Activated CD4-positive, alpha-beta T cell treated with anti-CD3 and anti-CD28 coated beads, Interleukin-2, Interleukin-4, amounts not matched to agents 100 ng/mL and 50 ng/mL, durations not matched to agents 16 hours and 8 hours (primary cell): ENCODE measurements at regions not wholly inside any gene's neighbourhood (a gene's known extent, or its start where the extent isn't known, plus 50 kb on each side); places are given as distances from the start of the nearest gene placed in this dataset.

Experiments
- DNase-seq: peaks from one replicate; pipeline ENCODE4 v3.0.0-alpha.2; 2020; ENCODE audit warnings: low spot score

DNA sequence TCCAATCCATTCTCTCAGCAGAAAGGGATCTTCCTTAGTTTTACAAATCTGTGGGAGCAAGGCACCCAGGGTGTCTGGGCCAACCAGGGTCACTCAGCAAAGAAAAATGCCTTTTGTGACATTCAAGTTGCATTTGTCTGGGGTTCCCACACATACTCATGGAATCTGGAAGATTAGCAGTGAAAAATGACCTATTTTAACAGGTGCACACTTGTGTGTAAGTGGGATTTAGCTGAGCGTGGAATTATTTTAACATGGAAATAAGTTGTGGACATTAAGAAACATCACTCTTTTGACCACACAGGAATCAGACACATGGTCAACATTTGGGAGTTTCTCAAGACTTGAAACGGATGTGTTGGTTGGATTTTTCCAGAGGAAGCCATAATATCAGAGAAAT is 234.9 kb downstream of the OPA1 start:
- no peak for DNase-seq

DNA sequence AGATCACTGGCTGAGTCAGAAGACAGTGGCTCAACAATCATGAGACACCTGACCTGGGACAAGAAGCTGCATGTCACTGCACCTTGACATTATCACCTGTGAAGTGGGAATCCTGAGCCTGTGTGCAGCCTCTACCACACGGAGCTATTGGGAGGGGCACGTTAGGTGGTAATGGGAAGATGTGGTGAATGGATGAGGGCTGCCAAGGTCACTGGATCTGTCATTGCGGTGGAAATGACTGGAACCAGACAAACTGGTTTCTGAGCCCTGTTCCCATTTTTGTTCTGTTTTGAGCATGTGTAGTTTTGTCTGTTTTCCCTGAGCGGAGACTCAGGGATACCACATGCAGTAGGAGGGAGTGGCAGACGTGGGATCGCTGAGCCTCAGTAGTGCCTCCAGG is 235.5 kb downstream of the OPA1 start:
- no peak for DNase-seq

DNA sequence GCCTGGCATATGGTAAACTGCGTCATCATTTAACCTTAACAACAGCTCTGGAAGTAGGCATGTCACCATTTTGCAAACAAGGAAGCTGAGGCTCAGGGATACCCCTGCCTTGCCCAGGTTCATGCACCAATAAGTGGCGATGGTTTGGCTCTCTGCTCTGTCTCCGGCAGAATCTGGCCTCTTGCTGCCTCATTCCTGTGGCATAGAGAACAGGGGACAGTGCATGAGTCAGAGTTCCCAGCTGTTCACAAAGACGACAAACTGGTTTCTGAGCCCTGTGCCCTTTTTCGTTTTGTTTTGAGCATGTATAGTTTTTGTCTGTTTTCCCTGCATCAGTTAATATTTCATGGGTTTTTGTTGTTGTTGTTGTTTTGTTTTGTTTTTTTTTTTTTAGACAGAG is 236.8 kb downstream of the OPA1 start:
- no peak for DNase-seq

DNA sequence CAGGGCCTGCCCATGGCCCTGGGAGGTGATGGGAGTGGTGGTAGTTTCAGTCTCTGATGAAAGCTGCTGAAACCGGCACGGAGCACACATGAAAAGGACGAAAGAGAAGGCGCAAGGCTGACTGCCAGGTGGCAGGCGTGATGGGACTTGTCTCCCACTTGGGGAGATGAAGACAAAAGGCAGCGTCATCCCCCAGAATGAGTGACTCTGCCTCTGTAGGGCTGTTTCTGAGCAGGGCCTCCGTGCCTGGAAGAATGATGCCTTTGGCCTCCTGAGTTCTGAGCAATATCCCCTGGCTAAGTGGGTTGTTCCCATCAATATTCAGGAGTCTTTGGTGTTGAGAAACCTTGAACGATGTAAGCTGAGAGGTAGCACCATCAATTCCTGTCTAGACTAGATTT is 237.8 kb downstream of the OPA1 start:
- DNase-seq: no peak

DNA sequence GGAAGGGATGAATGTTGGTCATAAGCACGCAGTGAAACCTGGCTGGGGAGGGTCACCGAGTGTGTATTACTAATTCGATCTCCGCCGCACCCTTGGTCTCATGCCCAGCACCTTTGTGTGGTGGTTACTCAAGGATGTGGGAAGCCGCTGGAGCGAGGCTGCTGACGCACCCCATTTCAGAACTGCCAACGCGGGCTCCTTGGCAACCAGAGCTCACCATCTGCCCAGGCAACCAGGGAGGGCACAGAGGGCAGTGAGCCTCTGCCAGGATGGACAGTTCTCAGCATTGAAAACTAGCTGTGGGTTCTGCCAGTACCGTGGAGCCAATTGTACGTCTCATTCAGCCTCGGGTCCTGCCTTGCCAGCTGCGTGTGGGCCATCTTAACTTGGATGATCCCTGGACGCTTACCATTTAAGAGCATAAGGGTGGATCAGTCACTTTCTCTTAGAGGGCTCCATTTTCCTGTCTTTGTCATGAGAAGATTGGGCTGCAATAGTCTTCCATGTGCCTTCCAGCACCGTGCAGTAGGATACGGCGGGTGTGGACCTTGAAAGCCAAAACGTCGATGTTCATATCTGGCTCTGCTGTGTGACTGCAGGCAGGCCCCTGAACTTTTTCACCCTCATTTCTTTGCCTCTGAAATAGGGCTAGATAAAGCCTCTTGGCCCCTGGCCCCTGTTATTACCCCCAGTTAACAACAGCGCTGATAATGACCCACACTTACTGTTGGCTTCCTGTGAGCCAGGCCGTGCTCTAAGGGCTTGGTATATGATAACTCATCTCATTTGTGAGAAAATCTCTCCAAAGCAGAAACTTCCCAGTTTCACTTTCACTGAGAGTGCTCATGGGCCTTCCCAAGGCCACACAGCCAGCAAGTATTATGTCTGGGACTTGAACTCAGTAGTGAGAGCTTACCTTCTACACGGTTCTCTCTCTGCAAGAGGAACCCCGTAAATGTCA is 238.8 kb downstream of the OPA1 start:
- no peak for DNase-seq

DNA sequence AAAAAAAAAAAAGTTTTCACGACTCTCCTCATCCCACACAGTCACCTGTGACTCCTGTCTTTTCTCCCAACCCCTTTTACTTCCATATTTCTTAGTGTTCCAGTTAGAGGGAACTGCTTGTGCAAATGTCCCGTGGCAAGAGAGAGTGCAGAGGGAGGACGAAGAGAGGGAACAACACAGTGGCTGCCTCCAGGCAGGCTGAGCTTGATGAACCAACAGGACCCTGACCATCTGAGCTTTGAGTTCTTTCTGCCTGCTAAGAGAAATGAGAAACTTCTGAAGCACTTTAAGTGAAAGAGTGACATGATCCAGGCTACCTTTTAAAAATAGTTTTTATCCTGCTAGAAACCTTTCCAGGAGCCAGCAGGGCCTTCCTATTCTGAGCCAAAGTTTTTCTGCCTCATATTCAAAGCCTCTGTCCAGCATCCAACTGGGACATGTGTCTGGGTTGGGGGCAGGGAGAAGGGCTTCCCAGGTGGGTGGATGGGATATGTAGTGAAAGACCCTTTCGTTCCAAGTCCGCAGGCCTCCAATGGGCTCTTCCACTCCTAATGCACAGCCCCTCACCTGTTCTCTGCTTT is 239.9 kb downstream of the OPA1 start:
- no peak for DNase-seq

DNA sequence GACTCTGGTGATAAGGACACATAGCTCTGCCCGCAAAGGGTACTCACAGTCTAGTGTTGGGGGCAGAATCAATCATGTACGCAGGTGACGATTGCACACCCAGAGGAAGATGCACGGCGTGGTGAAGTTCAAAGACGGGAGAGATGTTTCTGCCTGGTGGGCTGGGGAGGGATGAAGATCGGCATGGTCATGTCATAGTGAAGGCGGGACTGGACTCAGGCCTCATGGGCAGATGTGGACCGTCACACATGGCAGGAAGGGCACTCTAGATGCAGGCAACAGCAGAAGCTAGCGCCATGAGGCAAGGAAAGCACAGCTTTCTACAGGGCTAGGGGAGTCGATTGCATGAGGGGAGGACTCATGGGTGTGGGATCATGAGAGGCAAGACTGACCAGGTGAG is 240.6 kb downstream of the OPA1 start:
- no peak for DNase-seq

DNA sequence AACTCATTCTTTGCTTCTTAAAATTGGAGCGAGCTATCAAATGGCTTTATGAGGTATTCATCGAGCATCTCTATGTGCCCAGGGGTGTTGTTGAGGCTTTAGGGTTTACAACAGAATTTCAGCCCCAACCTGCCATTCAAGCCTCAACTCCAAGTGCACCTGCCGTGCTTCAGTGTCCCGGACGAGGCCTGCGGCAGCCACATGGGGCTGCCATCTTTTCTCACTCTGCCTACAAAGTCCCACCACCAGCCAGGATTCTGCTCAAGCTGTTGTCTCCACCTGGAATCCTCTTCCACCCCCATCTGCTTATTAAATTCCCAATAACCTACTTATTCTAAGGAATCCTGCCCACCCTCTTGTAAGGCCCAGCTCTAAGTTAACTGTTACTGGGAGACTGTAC is 242.4 kb downstream of the OPA1 start:
- no peak for DNase-seq

DNA sequence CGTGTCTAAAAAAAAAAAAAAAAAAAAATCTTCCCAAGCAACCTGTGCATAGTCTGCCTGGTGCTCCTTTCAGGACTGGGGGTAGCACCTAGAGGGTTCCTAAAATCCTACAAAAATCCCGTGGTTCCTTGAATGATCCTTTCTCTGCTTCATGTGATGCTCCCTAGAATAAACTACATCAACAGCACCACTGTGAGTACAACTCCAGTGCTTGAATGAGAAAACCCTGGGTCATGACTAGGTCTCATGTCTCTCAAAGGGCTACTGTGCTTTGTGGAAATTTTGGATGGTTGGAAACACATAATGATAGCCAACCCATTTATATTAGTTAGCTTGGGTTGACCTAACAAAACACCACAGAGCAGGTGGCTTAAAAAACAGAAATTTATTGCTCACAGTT is 243.5 kb downstream of the OPA1 start:
- no peak for DNase-seq

DNA sequence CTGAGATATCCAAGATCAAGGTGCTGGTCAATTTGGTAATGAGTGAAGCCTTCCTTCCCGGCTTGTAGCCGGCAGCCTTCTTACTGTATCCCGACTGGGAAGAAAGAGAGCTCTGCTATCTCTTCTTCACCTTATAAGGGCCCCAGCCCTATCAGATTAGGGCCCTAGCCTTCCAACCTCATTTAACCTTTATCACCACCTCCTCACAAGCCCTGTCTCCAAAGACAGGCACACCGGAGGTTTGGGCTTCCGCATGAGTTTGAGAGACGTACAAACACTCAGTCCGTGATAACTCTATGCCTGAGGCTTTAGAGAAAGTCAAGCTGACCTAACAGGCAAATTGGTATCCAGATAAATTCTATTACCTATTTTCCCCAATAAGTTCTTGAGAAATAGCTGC is 243.9 kb downstream of the OPA1 start:
- DNase-seq: no peak

DNA sequence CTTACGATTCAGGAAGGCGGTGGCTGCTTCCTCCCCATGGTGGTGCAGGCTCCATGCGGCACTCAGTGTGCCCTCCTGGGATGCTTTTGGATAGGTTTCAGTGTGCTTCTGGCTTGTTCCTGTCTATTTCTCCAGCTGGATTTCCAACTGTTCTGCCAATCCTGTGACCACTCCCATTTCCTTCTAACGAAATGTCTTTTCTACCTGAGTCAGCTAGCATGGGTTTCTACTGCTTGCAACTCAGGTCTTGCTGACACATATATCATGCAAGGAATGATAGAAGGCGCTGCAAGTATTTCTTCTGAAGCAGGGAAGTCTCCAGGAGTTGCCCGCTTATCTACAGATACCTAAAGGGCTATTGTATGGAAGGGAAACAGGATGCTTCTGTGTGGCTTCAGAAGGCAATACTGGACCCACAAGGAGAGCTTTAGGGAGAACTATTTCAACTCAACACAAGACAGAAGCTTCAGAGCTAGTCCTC is 244.4 kb downstream of the OPA1 start:
- no peak for DNase-seq

DNA sequence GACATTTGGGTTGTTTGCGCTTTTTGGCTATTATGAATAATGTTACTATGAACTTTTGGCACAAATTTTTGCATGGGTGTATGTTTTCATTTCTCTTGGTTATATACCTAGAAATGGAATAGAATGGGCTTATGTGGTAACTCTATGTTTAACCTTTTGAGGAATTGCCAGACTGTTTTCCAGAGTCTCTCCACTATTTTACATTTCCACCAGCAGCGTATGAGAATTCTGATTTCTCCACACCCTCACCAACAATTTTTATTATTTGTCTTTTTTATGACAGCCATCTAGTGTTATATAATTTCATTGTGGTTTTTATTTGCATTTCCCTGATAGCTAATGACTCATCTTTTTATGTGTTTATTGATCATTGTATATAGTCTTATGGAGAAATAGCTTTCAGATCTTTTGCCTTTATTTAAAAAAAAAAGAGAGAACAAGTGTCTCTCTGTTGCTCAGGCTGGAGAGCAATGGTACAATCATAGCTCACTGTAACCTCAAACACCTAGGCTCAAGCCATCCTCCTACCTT is 247.2 kb downstream of the OPA1 start:
- no peak for DNase-seq

DNA sequence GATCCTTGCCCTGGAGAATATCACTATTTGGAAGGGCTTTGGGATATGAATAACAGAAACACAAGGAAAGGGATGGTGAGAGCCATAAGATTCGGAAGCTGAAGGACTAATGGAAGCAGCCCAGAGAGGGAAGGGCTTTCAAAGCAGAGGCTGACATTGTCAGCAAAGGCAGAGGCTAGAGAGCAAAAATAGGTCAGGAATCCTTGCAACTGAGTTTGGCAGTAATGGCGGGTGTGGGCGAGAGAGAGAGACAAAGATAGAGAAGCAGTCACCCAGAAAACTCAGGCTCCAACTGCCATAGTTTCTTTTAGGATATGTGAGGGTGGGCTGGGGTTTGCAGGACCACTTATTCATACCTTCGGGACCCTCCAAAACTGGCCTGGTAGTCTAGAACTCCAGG is 248.6 kb downstream of the OPA1 start:
- no peak for DNase-seq

DNA sequence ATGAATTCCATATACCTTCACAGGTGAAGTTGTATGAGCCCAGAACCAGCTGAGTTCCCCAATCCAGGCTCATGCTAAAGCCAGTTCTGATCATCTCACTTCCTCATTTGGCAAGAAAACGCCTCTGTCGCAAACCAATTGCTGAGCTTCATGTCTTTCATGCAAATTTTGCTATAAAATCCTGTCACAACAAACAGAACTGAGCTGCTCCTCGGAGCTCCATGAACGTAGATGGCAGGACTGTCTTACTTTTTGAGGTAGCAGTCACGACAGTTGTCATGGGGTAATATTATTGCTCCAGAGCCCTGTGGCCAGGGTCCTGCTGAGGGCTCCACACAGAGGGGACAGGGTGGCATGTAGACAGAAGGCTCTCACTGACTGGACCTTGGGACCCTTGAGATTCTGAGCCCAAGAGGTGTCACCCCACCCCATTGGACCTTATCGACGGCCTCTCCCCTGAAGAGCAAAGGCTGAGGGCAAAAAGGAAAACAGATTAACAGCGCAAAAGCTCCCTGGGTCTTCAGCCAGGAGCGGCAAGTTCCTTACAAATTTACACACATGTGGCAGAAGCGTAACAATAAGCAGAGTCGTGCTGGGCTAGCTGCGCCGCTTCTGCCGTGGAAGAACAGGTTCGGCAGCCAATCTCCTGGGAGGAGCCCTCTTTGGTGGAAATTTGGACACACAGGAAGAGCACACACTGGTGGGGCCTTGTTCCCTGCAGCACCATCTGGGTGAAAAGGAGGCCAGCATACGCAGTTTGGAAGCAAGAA is 249.2 kb downstream of the OPA1 start:
- DNase-seq: no peak

DNA sequence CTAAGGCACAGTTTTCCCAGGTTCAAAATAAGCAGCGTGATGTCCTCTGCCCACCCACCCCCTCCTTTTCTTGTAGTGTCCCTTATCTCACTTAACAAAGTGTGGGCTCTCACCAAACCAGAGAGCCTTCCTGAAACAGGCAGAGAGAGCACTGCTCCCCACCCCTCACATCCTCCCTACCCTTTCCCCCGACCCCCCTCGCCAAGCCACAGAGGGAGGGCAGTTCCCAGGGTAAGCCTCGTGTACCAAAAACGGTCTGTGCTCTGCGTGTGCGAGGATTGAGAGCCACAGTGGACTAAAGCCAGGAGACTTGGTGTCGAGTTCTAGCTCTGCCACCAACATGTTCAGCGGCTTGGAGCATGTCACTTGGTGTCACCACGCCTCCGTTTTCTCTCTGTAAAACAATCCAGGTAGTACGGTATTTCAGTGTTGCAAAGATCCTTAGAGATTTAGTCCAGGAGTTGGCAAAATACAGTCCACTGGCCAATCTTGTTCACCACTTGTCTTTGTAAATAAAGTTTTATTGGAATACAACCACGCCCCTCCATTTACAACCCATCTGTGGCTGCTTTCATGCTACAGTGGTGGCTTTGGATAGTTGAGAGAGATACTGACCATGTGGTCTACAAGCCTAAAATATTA is 249.9 kb downstream of the OPA1 start:
- DNase-seq: no peak

DNA sequence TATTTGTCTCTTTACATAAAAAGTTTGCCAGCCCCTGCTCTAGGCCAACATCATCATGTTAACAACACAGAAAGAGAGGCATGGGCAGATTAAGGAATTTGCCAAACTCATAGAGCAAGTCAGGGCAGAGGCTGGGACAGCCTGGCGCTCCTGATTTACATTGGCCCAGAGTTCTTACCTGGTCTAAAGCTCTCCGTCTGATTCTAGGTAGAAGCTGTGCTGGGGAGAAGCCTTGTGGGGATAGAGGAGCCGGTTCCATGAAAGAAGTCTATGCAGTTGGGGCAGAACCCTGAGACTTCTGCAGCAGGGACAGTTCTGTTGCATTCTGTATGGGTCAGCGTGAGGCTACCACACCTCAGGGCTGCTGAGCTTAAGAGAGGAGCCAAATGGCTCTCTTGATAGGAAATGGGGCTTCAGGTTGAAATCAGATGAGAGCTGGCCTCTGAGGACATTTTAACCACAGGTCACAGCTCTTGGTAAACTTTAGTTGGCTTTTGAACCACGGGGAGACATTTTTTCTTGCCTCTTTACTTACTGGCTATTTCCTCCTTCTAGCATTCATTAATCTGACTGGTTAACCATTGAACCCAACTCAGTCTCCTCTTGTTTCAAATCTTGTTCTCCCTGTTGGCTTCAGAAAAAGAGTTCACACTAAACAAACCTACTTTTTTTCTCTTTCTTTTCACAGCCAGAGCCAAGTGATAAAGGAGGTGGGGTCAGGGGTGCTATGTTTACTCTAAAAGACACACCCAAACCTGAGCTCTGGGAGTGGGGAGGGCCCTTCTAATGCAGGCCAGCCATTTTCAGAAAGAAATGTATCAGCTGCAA is 250.7 kb downstream of the OPA1 start:
- no peak for DNase-seq

DNA sequence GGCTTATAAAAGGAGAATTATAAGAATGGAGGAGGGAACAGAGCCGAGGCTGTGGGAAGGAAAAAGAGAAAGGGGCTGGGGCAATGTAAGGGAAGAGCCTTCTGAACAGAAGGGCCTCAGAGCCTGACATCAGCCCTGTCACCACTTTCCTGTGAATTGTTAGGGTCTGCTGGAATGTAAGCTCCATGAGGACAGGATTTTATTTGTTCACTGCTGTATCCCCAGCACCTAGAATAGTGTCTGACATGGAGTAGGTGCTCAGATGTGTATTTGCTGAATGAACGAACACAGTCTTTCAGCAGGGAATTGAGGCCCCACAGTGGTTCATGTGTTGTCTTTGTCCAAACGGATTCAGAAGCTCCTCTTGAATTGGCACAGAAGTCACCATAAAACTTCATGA is 251.5 kb downstream of the OPA1 start:
- no peak for DNase-seq

DNA sequence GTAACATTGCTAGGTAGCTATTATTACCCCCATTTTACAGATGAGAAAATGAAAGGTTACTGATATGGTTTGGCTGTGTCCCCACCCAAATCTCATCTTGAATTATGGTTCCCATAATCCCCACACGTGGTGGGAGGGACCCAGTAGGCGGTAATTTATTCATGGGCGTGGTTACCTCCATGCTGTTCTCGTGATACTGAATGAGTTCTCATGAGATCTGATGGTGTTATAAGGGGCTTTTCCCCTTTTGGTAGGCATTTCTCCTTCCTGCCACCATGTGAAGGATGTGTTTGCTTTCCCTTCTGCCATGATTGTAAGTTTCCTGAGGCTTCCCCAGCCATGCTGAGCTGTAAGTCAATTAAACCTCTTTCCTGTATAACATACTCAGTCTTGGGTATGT is 252.1 kb downstream of the OPA1 start:
- no peak for DNase-seq

DNA sequence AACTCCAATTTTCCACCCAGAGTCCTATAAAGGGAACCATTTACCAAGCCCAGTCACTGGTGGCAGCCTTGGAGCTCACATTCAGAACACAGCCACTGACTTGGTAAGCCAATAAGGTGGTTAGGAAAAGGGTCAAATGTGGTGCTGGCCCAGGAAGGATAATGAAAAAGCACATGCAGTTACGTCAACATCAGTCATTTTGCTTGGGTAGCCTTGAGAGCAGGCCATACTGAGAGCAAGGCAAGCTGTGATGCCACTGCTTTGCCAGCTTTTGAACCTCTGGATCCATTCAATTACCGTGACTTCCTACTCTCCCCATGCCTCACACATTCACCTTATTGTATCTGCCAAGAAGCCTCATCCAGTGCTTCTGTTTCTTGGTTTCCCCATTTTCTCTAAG is 253.6 kb downstream of the OPA1 start:
- no peak for DNase-seq

DNA sequence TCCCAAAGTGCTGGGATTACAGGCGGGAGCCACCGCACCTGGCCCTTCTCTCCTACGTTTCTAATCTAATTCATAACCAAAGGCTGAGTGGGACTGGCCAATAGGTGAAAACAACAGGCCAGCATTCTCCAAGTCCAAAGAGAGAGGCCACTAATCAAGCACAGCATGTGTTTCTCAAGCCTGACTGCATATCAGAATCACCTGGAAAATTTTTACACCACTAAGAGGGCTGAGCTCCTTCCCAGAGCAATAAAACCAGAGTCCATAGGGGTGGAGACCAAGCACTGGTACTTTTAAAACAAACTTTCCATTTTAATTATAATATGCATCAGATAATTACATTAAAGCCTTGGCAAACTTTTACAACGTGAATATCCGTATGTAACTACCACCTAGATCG is 254.4 kb downstream of the OPA1 start:
- DNase-seq: no peak

DNA sequence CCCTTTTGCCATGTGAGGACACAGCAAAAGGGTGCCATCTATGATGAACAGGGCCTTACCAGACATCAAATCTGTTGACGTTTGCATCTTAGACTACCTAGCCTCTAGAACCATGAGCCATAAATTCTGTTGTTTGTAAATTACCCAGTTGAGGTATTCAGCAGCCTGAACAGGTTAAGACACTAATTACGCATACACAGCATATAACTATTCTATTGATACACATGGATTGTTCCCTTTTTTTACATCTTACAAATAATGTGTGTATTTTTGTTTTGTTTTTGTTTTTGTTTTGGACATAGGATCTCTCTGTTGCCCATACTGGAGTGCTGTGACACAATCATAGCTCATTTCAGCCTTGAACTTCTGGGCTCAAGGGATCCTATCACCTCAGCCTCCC is 255.5 kb downstream of the OPA1 start:
- DNase-seq: no peak
